Mesenchymal stem cell (in vitro differentiated cells and primary cell): ENCODE measurements at regions not wholly inside any gene's neighbourhood (a gene's known extent, or its start where the extent isn't known, plus 50 kb on each side); places are given as distances from the start of the nearest gene placed in this dataset.

Source experiments
- DNase-seq: peaks from one replicate; pipeline ENCODE4 v3.0.0-alpha.2; 2013
- H2AFZ ChIP-seq: one replicate; pipeline ENCODE4 v1.6.1; 2013; ENCODE audit warnings: low read depth, mild to moderate bottlenecking, control low read depth, inconsistent platforms, low read length, moderate library complexity
- H2AK5ac ChIP-seq: 2 replicates; pipeline ENCODE4 v1.6.1; 2013; ENCODE audit warnings: low read length, moderate library complexity, mild to moderate bottlenecking, inconsistent platforms; ENCODE audit not compliant: severe bottlenecking
- H2BK120ac ChIP-seq: one replicate; pipeline ENCODE4 v1.6.1; 2013; ENCODE audit warnings: low read depth, mild to moderate bottlenecking, inconsistent platforms, low read length, moderate library complexity
- H2BK12ac ChIP-seq, 2 experiments: one replicate each; pipeline ENCODE4 v1.6.1; 2013; ENCODE audit warnings: inconsistent platforms in 2 of 2, low read length in 2 of 2, mild to moderate bottlenecking in 2 of 2, moderate library complexity in 2 of 2, control low read depth in 1 of 2
- H2BK15ac ChIP-seq: one replicate; pipeline ENCODE4 v1.6.1; 2013; ENCODE audit warnings: mild to moderate bottlenecking, low read depth, inconsistent platforms; ENCODE audit not compliant: poor library complexity, severe bottlenecking
- H2BK5ac ChIP-seq: 2 replicates; pipeline ENCODE4 v1.6.1; 2013; ENCODE audit warnings: low read depth, mild to moderate bottlenecking, low read length, control low read depth, inconsistent platforms; ENCODE audit not compliant: poor library complexity, severe bottlenecking
- H3K14ac ChIP-seq, 2 experiments: one replicate each; pipeline ENCODE4 v1.6.1; 2013; ENCODE audit warnings: inconsistent platforms in 2 of 2, low read length in 2 of 2, control low read depth in 1 of 2, mild to moderate bottlenecking in 1 of 2, moderate library complexity in 1 of 2
- H3K18ac ChIP-seq, 2 experiments: one replicate each; pipeline ENCODE4 v1.6.1; 2013; ENCODE audit warnings: inconsistent platforms in 2 of 2, low read length in 2 of 2, control low read depth in 1 of 2, low read depth in 1 of 2, mild to moderate bottlenecking in 1 of 2
- H3K23ac ChIP-seq, 2 experiments: one replicate each; pipeline ENCODE4 v1.6.1; 2013; ENCODE audit warnings: inconsistent platforms in 2 of 2, low read length in 2 of 2, mild to moderate bottlenecking in 2 of 2, moderate library complexity in 2 of 2, control low read depth in 1 of 2
- H3K27ac ChIP-seq: 2 replicates; pipeline ENCODE4 v1.5.1; 2013; ENCODE audit warnings: mild to moderate bottlenecking, moderate library complexity, low read length, control low read depth, inconsistent platforms; ENCODE audit not compliant: poor library complexity, severe bottlenecking
- H3K27me3 ChIP-seq, 2 experiments: 2 replicates each; pipeline versions ENCODE4 v1.6.1 to v1.7.0; 2013; ENCODE audit warnings: low read length in 2 of 2, mild to moderate bottlenecking in 2 of 2, moderate library complexity in 2 of 2, control low read depth in 1 of 2, inconsistent platforms in 1 of 2; ENCODE audit not compliant: control insufficient read depth in 1 of 2, insufficient read depth in 1 of 2
- H3K36me3 ChIP-seq, 2 experiments: 2 replicates each; pipeline versions ENCODE4 v1.6.1 to v1.7.0; 2013; ENCODE audit warnings: low read length in 2 of 2, control low read depth in 1 of 2, inconsistent platforms in 1 of 2, low read depth in 1 of 2, mild to moderate bottlenecking in 1 of 2; ENCODE audit not compliant: insufficient read depth in 2 of 2, control insufficient read depth in 1 of 2
- H3K4ac ChIP-seq, 2 experiments: one replicate each; pipeline ENCODE4 v1.6.1; 2013; ENCODE audit warnings: inconsistent platforms in 2 of 2, low read length in 2 of 2, mild to moderate bottlenecking in 2 of 2, moderate library complexity in 2 of 2, control low read depth in 1 of 2, low read depth in 1 of 2
- H3K4me1 ChIP-seq: 2 replicates; pipeline ENCODE4 v1.6.1; 2013; ENCODE audit warnings: low read depth, low read length, control low read depth; ENCODE audit not compliant: control insufficient read depth, insufficient read depth
- H3K4me2 ChIP-seq: 2 replicates; pipeline ENCODE4 v1.6.1; 2013; ENCODE audit warnings: low read length, mild to moderate bottlenecking, inconsistent platforms; ENCODE audit not compliant: poor library complexity, severe bottlenecking
- H3K4me3 ChIP-seq, 2 experiments: 2 replicates each; pipeline versions ENCODE4 v1.5.1 to v1.7.0; 2013; ENCODE audit warnings: low read length in 2 of 2, mild to moderate bottlenecking in 2 of 2, control low read depth in 1 of 2, low read depth in 1 of 2; ENCODE audit not compliant: insufficient read depth in 1 of 2
- H3K79me1 ChIP-seq: replicated peaks from 2 replicates; pipeline ENCODE4 v1.6.1; 2013; ENCODE audit warnings: mild to moderate bottlenecking, control low read depth, low read length, inconsistent platforms; ENCODE audit not compliant: poor library complexity, severe bottlenecking
- H3K9ac ChIP-seq: 2 replicates; pipeline ENCODE4 v1.7.0; 2013; ENCODE audit warnings: mild to moderate bottlenecking, low read length, moderate library complexity
- H3K9me3 ChIP-seq: 2 replicates; pipeline ENCODE4 v1.7.0; 2013; ENCODE audit warnings: mild to moderate bottlenecking, low read length; ENCODE audit not compliant: control insufficient read depth
- H4K8ac ChIP-seq: one replicate; pipeline ENCODE4 v1.6.1; 2013; ENCODE audit warnings: inconsistent platforms, mild to moderate bottlenecking, low read length, moderate library complexity
- H4K91ac ChIP-seq: one replicate; pipeline ENCODE4 v1.6.1; 2013; ENCODE audit warnings: mild to moderate bottlenecking, low read length, inconsistent platforms
- WGBS: methylation state at CpG from one replicate; pipeline ENCODE4 v1.1.7; 2013; ENCODE audit warnings: mixed read lengths; 5-methylcytosine and 5-hydroxymethylcytosine counted together

DNA sequence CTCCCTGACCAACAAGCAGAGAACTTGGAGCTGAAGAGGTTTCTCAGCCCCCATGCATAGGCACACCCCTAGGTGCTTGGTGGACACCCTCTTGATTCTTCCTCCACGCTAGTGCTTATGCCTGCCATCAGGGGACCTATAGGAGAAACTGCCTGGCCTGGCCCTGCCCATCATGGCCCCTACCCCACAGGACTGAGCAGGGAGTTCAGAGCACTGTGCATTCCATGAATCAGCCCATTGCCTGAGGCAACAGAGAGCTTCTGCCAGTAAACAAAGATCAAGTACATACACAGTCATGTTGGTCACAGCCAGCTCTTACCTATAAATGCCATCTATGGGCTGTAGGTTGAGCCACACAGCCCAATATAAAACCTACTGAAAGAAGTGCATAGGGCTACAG, 99.1 kb upstream of the EDNRA start:
- H4K91ac ChIP-seq, result no peak overlapping the region
- no peak overlapping the region for H3K4ac ChIP-seq
- H2BK5ac ChIP-seq, result no peak overlapping the region
- no peak overlapping the region for H3K4me2 ChIP-seq
- no peaks in the 10 kb centered on the region for H3K36me3 ChIP-seq
- H4K8ac ChIP-seq, result no peak overlapping the region
- H3K4me1 ChIP-seq, result no peaks in the 10 kb centered on the region
- H3K4me3 ChIP-seq, result no peak overlapping the region
- H3K18ac ChIP-seq, result no peak overlapping the region
- no peak overlapping the region for H3K27ac ChIP-seq
- no peak overlapping the region for H2BK120ac ChIP-seq
- H3K27me3 ChIP-seq, result no peaks in the 10 kb centered on the region
- 66% methylated on average over 1 of the region's 1 CpG for WGBS
- no peak overlapping the region for H2AK5ac ChIP-seq
- H2BK12ac ChIP-seq, result no peak overlapping the region
- no peaks in the 10 kb centered on the region for H3K9me3 ChIP-seq
- H3K14ac ChIP-seq, result no peak overlapping the region
- H3K9ac ChIP-seq, result no peak overlapping the region
- H3K23ac ChIP-seq, result no peak overlapping the region
- H3K79me1 ChIP-seq, result no peaks in the 10 kb centered on the region
- no peak overlapping the region for H2BK15ac ChIP-seq
- no peak for DNase-seq
- H2AFZ ChIP-seq, result no peak overlapping the region

DNA sequence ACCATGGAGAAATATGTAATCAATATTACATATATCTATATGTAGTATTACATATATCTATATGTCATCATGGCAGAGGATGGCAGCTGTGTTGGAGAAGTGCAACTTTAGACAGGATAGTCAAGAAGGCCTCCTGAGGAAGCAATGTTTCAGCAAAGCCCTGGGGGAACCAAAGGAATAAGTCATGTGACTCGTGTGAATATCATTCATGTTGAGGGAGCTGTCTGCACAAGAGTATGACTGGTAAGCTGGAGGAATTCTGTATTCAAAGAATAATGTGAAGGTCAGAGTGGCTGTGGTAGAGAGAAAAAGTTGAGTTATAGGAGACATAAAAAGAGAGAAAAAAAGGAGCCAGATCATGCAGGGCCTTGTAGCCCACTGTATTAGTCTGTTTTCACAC, 92.9 kb upstream of the EDNRA start:
- Histone ChIP-seq H3K14ac (no peak overlapping the region), H3K27me3 (no peaks in the 10 kb centered on the region), H2BK120ac (no peak overlapping the region), H3K4ac (no peak overlapping the region), H3K4me1 (no peaks in the 10 kb centered on the region), H3K4me2 (no peak overlapping the region), H2AK5ac (no peak overlapping the region), H2BK12ac (no peak overlapping the region), H3K23ac (no peak overlapping the region), H2BK5ac (no peak overlapping the region), H3K79me1 (no peaks in the 10 kb centered on the region), H3K36me3 (no peaks in the 10 kb centered on the region), H3K9me3 (no peaks in the 10 kb centered on the region), H3K9ac (no peak overlapping the region), H3K4me3 (no peak overlapping the region), H4K91ac (no peak overlapping the region), H3K18ac (no peak overlapping the region), H4K8ac (no peak overlapping the region), H2AFZ (no peak overlapping the region), H2BK15ac (no peak overlapping the region), H3K27ac (no peak overlapping the region)
- DNase-seq, result no peak
- WGBS, result 77% methylated on average over 1 of the region's 1 CpG

DNA sequence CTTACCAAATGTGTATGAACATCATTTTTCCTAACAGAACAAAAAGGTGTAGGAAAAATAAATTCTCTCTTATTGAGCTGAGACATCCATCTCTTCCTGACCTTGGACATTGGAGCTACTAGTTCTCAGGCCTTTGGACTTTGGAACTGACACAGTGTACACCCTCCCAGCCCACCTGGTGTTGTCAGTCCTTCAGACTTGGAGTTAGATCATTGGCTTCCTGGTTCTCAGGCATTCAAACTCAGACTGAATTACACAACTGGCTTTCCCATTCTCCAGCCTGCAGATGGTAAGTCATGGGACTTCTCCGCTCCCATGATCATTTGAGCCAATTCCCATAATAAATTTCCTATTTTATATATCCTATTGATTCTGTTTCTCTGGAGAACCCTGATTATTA, 84.8 kb upstream of the EDNRA start:
- no peak overlapping the region for H3K18ac ChIP-seq
- WGBS, result no CpG with 5 or more reads among the region's 1 CpG
- no peak overlapping the region for H3K9ac ChIP-seq
- no peak overlapping the region for H2BK5ac ChIP-seq
- no peak overlapping the region for H2BK120ac ChIP-seq
- no peak overlapping the region for H2BK15ac ChIP-seq
- no peak for DNase-seq
- H3K79me1 ChIP-seq, result no peaks in the 10 kb centered on the region
- H2BK12ac ChIP-seq, result no peak overlapping the region
- no peak overlapping the region for H3K4me2 ChIP-seq
- H3K4ac ChIP-seq, result no peak overlapping the region
- no peaks in the 10 kb centered on the region for H3K36me3 ChIP-seq
- no peak overlapping the region for H2AFZ ChIP-seq
- no peak overlapping the region for H4K91ac ChIP-seq
- no peak overlapping the region for H3K14ac ChIP-seq
- no peak overlapping the region for H4K8ac ChIP-seq
- no peaks in the 10 kb centered on the region for H3K4me1 ChIP-seq
- H3K23ac ChIP-seq, result no peak overlapping the region
- H2AK5ac ChIP-seq, result no peak overlapping the region
- H3K4me3 ChIP-seq, result no peak overlapping the region
- H3K27ac ChIP-seq, result no peak overlapping the region
- no peaks in the 10 kb centered on the region for H3K9me3 ChIP-seq
- no peaks in the 10 kb centered on the region for H3K27me3 ChIP-seq

DNA sequence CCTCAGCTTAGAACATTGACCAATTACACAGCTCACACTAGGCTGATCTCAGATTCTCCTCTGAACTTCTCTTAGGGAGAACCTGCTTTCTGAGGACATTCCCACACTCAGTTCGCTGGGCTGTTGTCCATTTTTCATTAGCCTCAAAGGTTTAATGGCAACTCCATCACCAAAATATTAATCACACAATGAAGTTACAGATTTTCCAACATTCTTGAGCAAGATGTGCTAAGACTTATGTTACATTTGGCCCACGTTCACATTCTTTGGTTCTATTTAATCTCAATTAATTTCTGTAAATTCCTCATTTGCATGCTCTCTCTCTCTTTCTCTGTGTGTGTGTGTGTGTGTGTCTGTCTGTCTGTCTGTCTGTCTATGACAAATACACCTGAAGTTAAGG, 82.3 kb upstream of the EDNRA start:
- H3K14ac ChIP-seq, result no peak overlapping the region
- H3K18ac ChIP-seq, result no peak overlapping the region
- no peak overlapping the region for H4K8ac ChIP-seq
- H2AFZ ChIP-seq, result no peak overlapping the region
- no peak overlapping the region for H2BK5ac ChIP-seq
- no peak for DNase-seq
- H3K27me3 ChIP-seq, result no peaks in the 10 kb centered on the region
- no peak overlapping the region for H2AK5ac ChIP-seq
- H3K4me3 ChIP-seq, result no peak overlapping the region
- no peaks in the 10 kb centered on the region for H3K36me3 ChIP-seq
- no peaks in the 10 kb centered on the region for H3K4me1 ChIP-seq
- H3K79me1 ChIP-seq, result no peaks in the 10 kb centered on the region
- H2BK15ac ChIP-seq, result no peak overlapping the region
- H2BK120ac ChIP-seq, result no peak overlapping the region
- no peak overlapping the region for H3K4me2 ChIP-seq
- H3K27ac ChIP-seq, result no peak overlapping the region
- WGBS, result 71% methylated on average over 1 of the region's 2 CpGs
- no peak overlapping the region for H2BK12ac ChIP-seq
- H3K9ac ChIP-seq, result no peak overlapping the region
- H4K91ac ChIP-seq, result no peak overlapping the region
- no peaks in the 10 kb centered on the region for H3K9me3 ChIP-seq
- no peak overlapping the region for H3K4ac ChIP-seq
- H3K23ac ChIP-seq, result no peak overlapping the region
